Islet precursor cell (in vitro differentiated cells): ENCODE measurements at regions not wholly inside any gene's neighbourhood (a gene's known extent, or its start where the extent isn't known, plus 50 kb on each side); places are given as distances from the start of the nearest gene placed in this dataset.
"Not testable (repeated sequence)": the region's sequence is repeated elsewhere in the genome, so short reads cannot be mapped to it uniquely, and the experiment has no call there.

ENCODE experiments used
- DNase-seq: peaks from one replicate; pipeline ENCODE4 v3.0.0-alpha.2; 2018

DNA sequence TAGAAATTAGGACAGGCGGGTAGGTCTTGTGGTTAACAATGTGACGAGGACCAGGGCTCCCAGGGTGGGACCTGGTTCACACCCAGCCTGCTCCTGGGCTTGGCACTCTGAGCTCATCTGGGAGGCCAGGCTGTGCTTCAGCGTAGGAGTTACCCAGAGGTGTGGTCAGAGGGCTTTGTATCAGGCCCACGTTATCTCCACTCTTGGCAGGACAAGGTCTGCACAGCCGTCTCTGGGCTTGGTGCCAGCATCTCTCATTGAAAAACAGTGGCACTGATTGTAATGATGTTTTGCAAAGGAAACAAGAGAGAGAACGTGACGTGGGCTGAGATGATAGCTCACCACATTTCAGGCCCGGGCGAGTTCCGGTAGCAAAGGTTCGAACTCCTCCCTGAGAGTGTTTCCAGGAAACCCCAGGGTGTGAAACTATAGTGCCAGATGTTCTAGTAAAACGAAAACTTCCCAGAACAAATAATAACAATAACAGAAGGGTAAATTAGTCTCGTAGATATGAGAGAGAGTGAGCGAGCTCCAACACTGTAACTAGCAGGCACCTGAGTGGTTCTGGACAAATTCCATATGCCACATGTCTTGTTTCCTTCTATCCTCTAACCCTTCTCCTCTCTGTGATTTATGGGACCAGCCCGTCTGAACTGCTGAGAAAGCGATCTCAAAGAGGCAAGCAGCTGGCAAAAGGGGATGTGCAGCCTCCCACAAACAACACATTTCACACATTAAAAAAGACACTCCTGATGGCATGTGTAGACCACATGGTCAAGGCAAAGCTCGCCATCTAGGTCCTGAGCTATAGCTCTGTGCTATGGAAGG, 227.3 kb downstream of the KTN1 start:
- DNase-seq: peak; percentile 57

DNA sequence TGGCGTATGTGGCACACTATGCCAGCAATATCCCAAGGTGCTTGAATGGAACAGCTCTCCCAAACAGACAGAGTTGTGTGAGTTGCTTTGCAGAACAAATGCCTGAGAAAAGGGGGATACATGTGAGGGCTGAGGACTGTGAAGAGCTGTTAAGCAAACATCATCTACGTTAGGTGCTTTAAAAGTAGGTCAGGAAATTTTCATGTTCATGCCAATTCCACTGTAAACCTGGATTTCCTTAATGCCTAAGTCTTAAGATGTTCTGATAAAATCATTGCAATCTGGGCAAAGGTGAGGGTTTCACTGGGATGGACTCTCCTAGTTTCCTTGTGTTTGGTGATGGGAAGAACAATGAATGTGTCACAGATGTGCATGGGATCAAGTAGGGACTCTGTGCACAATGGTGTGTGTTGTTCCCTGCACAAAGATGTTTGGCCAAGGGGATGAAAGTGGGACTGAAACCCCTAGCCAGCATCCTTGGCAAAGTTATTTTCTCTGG, 227.9 kb downstream of the KTN1 start:
- no peak for DNase-seq

DNA sequence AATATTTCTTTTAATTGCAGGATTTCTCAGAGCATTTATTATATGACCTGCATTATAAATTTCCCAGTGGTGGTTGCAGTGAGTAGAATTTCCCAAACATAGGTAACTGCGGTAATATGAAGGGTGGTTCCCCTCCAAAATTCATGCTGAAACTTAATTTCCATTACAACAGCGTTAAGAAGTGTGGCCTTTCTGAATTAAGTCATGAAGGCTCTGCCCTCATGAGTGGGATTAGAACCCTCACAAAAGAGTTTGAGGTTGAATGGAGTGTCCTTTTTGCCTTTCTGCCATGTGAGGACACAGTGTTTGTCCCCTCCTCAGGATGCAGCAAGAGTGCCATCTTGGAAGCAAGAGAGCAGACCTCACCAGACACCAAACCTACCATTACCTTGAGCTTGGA, 233.6 kb downstream of the KTN1 start:
- DNase-seq: no peak

DNA sequence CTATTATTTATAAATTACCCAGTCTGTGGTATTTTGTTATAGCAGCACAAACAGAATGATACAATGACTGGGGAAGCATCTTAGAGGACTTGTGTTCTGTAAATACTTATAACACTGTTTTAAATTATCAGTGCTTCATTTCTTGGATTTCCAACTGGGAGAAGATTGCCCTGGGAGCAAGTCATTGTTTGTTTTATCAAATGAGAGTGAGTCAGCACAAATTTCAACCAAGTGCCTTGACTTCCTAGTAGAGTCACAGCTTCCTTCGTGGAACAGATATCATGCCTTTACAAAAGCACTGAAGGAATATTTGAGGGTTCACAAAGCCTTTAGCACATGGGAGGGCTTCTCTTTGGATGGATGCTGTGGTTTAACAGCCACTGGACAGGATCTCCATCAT, 234.1 kb downstream of the KTN1 start:
- DNase-seq: no peak

DNA sequence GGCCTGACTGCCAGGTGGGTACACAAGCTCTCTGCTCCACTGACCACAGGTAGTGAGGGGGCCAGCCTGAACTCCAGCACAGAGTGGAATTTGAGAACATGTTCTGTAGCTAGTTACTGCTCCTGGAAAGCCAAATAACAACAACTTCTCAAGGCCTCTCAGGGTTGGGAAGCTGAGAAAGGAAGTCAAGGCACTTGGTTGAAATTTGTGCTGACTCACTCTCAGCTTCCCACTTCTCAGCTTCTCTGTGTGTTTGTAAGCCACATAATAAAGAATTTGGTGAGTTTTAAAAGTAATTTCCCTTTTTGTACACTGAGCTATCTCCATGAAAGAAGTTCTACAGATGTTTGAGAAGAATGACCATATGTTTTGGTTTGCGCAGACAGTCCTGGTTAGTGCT, 234.9 kb downstream of the KTN1 start:
- DNase-seq: no peak

DNA sequence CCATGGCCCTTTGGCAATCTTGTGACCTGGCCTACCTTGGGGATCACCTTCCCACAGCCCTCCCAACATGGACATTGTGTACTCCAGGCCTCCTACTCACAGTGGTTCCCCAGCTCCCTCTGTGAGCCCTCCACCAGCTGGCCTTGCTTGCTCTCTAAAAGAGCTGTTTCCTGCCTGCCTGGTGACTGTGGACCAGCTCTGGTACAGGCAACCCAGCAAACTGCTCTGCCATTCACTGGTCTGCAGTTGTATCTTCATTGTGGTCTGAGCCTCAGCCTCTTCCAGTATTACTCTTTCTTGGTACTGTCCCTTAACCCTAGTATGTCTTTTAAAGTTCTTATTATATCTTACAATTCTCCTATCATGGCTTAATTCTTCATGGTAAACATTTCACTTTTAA, 236.2 kb downstream of the KTN1 start:
- DNase-seq: no peak

DNA sequence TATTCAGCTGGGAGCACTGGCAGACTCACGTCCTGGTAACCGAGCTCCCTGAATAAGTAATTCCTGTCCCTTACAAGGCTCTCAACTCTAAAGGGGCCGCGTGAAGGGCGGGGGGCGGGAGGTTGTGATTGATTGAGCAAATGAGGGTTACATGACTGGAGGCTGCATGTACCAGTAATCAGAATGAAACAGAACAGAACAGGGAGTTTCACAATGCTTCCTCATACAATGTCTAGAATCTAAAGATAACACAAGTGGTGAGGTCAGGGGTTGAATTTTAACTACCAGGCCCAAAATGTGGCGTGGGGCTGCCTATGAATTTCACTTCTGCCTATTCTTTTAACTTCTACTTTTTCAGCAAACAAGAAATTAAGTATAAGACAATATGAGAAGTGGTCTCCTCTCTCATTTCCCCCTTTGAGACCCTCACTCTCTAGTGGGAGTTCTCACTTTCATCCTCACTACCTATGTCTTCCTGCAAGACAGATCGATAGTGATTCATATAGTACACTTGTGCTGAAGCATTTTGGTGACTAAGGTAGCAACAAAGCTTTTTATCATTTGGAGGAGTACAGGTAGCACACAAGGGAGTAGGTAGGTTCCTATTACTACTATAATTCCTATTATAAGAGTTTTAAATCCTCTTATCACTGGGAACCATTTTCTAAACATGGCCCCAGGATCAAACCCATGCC, 239.8 kb downstream of the KTN1 start:
- no peak for DNase-seq

DNA sequence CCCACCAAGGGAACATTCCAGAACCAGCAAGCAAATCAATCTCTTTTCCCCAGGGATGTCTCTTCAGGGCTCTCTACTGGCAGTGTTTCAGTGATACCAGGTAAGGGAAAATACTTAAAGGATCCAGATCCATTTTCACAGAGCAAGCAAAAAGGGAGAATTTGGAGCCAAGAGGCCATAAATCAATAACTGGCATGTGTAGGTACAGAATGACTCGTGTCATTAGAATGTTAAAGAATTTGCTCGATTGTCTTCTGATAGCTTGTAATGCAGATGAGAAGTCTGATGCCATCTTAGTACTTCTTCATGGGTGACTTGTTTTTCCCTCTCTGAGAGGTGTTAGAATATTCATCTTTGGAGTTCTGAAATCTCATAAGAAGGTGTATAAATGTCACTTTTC, 242.9 kb downstream of the KTN1 start:
- no peak for DNase-seq

DNA sequence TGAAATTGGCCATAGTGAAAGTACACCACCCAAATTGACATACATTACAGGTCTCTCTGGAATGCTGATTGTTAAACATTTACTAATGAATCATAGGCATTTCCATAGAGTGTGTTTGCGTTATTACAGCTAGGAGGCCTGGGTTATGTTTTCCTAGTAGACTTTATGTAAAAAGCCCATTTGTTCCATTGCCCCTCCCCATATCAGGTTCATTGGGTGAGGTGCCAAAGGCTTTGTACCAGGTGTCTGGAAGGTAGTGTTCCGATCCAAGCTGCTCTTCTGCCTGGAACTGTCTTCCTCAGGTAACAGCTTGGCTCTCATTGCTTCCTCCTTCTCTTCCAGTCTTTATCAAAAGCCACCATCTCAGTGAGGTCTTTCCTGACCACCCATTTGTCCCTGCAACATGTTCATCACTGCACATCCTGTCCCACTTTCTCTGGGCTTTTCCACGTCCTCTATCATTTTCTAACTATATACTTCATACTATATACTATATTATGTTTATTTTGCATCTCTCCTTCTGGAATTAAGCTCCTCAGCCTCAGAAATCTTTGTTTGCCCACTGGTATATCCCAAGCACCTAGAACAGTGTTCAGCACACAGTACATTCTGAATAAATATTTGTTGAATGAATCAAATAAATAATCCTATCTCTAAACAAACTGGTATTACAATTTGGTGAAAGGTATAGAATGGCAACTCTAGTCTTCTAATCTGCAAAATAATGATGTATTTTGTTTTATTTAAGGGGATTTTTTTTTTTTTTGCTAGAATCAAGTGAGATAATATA, 252.3 kb downstream of the KTN1 start:
- DNase-seq: no peak

DNA sequence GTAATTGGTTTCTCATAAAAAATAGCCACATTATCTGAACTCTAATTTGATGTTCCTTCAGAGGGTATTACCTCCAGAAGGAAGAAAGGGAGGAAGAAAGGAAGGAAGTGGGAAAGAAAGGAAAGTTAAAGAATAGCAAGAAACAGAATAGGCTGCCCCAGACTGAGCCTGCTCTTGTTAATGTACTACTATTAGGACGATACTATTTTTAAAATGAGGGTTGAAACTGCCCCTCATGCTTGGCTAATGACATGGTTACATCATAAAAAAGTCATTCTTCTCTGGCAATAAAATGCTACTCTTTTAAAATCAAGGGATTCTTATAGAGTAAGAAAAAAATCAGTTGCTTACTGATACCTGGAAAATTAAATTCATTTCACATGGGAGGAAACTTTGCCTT, 253.0 kb downstream of the KTN1 start:
- DNase-seq: no peak

DNA sequence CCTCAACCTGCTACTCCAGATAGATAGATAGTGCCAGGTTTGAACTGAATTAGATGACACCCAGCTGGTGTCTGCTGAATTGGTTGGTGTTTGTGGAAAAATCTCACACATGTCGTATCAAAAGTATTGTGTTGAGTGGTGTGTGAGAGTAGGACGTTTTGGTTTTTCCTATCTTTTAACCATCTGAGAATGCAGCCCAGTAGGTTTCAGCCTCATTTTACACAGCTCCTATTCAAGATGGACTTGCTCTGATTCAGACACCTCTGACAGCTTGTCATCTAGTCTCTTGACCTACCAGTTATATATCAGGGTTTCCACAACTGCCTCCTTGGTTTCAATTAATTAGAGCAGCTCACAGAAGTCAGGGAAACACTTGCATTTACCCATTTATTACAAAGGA, 254.4 kb downstream of the KTN1 start:
- DNase-seq: no peak

DNA sequence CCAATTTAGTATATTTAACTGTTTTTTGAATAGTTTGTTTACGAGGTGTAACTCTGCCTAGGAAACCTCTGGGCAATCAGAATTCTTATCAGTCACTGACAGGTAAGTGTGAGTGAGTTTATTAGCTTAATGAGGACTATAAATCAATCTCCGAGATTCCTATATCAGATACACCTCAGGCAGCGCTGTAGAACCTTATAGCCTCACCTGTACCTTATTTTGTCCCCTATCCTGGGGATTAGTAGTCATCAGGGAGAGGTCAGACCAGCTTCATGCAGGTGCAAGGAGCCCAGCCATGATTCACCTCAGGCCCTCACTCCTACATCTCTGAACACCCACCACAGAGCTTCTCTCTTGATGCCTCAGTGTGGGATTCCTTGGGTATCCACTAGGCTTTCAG, 256.0 kb downstream of the KTN1 start:
- DNase-seq: no peak

DNA sequence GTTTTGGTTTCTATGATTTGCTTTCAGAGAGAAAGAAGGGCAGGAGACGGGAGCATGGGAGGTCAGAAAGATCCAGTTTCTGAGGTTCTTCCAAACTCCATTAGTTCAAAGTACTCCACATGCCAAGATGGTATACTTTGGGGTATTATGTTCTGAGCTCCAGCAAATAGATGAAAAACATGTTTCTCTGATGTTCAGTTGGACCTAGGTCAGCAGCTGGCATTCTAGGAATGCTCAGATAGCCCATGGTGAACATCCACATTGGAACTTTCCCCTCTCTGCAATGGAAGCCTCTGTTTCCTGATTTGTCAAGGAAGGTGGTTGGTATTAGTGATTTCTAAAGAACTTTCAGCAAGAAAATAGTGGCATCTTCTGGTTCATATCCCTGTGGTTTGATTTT, 257.5 kb downstream of the KTN1 start:
- DNase-seq: no peak

DNA sequence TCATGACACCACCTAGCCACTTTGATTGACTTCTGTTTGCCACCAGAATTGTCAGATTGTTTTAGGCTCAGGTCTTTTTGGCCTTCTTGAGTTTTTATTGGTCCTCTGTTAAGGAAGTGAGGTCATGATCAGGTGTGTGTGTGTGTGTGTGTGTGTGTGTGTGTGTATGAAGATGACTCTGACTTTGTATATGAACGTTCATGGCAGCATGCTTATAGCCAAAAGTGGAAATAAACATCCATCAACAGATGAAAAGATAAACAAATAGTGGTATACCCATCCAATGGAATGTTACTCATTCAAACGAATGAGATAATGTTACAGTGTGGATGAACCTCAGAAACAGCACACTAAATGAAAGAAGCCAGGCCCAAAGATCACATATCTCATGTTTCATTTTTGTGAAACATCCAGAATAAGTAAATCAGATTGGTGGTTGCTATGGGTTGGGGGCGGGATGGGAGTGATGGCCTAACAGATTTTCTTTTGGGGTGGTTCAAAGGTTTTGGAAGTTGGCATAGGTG, 258.6 kb downstream of the KTN1 start:
- no peak for DNase-seq

DNA sequence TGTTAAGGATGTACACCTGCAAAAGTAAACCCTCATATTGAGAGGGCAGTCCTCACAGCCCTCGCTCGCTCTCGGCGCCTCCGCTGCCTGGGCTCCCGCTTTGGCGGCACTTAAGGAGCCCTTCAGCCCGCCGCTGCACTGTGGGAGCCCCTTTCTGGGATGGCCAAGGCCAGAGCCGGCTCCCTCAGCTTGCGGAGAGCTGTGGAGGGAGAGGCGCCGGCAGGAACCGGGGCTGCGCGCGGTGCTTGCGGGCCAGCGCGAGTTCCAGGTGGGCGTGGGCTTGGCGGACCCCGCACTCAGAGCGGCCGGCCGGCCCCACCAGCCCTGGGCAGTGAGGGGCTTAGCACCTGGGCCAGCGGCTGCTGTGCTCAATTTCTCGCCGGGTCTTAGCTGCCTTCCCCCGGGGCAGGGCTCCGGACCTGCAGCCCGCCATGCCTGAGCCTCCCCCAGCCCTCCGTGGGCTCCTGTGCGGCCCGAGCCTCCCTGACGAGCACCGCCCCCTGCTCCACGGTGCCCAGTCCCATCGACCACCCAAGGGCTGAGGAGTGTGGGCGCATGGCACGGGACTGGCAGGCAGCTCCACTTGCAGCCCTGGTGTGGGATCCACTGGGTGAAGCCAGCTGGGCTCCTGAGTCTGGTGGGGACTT, 259.4 kb downstream of the KTN1 start:
- not testable (repeated sequence) for DNase-seq

DNA sequence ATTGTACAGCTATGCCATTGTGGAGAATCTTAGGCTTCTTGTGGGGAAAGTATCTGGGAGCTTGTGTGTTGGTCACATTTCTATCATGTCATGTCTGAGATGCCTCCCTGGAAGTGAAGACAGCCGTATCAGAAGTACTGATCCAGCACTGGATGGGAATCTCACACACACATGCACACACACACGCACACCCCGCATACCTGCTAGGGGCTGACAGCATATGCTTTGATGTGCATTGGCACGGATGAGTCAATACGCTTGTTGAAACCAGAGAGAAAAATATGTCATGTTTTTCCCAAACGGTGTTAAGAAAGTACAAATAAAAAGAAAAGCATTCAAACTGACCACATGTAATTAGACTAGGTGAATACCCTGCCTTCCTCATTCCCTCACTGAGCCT, 260.8 kb downstream of the KTN1 start:
- no peak for DNase-seq

DNA sequence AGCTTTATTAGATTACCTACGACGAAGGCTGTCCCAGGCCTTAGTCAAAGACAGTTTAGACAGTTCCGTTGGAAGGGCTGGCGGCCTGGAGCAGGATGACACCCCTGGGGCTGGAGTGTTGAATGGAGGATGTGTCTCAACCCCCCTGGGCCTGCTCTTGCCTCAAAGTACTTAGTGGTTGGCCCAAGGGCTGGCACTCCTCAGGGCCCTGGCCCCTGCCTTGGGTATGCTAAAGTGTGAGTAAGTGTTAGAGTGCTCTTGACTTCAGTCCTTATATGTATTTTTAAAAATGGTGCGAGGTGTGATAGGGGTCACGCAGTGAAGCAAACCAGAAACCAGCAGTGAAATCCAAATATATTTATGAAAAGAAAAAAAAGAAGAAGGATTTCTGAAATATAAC, 261.6 kb downstream of the KTN1 start:
- no peak for DNase-seq

DNA sequence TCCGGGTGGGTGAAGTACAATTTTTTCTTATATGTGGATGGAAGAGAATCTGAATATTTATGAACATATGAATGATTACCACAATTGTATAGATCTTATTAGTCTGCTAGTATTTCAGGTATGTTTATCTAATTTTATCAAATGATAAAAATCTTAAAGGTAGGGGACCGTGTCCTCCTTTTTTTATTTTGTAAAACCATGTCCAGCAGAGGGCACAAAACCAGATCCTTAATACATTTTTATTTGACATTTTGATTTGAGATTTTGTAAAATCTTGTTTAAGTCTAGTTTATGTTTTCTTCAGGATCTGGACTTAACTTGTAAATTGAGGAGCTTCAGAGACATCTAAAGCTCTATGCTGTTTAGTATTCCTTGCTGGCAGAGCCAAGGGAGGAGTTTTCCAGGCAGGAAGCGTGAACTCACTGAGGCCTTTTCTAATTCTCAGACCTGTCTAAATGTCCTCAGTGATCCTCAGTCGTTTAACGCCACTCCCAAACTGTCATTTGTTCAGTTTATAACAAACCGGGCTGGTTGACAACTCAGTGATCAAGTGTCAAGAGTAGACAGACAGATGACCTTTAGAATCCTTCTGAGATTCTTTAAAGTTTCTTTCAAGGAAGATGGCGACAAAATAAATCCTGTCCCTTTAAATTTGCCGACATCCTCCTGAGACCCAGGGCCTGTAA, 263.9 kb downstream of the KTN1 start:
- DNase-seq: no peak

DNA sequence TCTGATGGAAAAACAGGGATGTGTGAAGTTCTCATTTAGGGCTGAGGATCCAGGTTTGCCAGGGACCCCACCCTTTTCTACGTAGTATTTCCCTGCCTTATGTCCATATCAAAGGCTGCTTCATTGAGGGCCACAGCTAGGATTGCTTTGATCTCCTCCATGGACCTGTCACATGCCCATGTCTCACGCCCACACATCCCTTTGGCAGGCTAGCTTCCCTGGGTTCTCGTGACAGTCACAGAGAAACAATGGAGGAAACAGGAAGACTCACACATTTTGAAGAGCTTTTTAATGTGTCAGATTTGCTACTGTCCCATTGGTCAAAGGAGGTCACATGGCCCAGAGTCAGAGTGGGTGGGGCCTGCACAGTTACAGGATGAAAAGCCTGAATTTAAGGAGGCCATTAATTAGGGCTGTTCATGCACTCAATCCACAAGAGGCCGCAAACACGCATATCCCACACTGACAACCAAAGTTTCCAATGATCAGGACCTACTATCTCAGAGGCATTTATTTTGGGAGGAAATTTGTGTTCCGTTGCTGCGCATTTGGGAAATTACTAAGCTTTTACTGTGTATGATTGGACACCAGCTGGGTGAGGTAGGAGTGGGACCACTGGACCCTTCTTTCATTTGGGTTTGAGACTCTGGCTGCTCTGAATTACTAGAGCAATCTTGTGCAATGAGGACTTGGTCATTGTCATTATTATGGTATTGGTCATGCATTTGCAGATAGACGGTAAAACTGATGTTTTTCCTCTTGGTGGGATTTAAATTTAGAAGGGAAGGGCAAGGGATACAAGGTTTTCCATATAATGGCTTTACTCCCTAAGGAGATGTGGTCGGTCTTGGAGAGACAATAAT, 266.2 kb downstream of the KTN1 start:
- no peak for DNase-seq

DNA sequence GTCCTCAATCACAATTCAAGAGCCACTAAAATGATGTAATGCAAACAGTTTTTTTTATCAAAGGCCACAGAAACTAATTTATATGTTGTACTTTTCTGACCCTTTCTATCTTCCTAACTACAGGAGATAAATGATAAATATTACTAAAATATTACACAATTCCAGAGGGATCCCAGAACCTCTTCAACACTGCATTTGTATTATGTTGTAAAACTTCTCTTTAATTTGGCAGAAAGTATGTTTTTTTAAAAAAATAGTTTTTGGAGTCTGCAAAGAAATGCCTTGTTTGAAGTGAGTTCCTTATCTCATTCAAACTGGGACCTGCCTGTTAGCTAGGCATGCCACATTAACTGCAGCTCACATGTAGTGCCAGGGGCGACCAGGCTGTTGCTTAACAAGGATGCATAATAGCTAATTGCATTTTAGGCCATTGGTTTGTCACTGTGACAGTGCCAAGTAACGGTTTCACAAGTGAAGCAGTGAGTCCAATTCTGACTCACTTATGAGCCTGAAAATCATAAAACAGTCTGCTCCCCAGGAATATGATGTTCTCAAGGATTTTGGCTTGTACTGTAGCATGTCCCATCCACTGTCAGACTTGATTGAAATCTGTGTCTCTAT, 266.9 kb downstream of the KTN1 start:
- DNase-seq: no peak

DNA sequence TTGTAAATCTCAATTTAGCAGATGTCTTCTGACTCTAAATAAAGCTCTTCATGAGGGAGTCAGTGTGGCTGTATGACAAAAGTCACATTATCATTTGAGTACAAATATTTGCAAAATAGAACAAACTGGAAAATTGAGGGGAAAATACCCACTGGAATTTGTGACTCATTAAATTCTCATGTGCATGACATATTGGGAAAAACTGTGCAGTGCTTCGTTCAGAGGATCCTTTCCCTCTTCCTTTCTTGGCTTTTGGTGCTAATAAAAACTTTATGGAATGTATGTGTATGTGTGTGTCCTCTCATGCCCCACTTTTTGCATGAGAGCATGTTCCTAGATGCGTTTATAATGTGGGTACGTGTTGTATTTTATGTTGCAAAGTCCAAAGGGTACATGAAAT, 267.8 kb downstream of the KTN1 start:
- no peak for DNase-seq
